SW480 (cell line): ENCODE measurements at regions not wholly inside any gene's neighbourhood (a gene's known extent, or its start where the extent isn't known, plus 50 kb on each side); places are given as distances from the start of the nearest gene placed in this dataset.

Source experiments
- DNase-seq: peaks from one replicate; pipeline ENCODE4 v3.0.0-alpha.2; 2016; ENCODE audit warnings: low spot score

GRCh38 chr14:82047777-82048470, 514.3 kb upstream of the SEL1L start:
- no peak for DNase-seq

DNA sequence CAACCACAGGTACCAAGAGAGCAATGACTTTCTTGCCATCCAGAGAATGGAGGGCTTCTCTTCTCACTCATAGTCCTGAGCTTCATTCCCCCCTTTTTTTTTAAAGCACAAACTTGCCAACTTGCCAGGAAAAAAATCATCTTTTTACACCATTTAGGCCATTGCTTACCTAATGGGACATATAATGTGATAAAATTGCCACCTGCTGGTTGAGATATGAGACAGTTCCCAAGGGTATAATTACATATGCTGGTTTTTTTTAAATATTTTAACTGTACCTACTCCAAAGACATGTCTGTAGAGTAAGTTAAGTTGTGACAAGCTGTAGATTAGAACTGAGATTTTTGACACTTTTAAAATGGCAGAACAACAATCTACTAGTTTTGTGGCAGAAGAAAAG, 519.1 kb upstream of the SEL1L start:
- DNase-seq: no peak

- DNase-seq: no peak
Observed at GRCh38 chr14:82055515-82056115, 522.0 kb upstream of the SEL1L start.

- DNase-seq: no peak
Observed at GRCh38 chr14:82060219-82060618, 526.6 kb upstream of the SEL1L start.

DNA sequence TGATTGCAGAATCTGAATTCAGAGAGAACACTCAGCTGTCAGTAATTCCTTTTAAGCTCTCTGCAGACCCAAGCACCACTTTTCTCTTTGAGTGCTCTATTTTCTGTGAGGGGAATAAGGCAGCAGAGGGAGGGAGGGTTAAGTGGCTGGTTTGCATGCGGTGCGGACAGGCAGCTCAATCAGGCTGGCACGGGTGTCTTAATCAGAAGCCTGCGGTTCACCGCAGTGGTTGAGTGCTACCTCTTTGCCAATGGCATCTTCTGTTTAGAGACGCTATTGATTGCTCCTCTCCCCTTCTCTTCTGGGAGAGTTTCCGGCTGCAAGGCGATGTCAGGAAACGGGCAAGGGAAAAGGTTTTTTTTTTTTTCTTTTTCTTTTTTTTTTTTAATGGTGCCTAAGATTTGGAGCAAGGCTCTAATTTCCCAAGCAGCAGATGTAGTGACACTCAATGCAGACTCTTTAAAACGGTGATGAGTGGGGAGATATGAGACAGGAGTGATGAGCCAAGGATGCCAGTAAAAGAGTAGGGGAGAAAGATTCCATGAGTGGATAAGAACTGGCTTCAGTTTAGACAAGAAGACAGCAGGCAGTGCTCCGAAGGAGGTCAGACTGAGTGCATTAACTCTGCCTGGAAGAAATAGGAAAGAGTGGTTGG, 533.7 kb upstream of the SEL1L start:
- no peak for DNase-seq

GRCh38 chr14:82070040-82070439, 536.4 kb upstream of the SEL1L start:
- DNase-seq: no peak

DNA sequence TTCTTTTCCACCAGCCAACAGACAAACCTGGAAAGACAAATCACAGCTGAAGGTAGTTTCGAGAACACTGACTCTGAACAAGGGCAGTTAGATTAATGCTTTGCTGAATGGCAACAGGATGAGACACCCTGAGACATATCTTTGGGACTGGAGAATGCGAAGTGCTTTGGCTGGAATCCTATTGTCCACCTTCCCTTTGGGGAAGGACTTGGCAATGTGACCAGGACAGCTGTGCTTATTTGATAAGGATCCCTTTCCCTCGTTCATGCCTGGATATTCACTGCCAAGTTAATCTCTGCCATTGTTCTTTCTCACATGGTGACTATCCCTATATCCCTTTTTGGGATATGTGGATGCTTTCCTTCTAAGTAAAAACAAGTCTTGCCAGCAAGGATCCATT, 537.1 kb upstream of the SEL1L start:
- no peak for DNase-seq

GRCh38 chr14:82073547-82073946, 539.9 kb upstream of the SEL1L start:
- no peak for DNase-seq

DNA sequence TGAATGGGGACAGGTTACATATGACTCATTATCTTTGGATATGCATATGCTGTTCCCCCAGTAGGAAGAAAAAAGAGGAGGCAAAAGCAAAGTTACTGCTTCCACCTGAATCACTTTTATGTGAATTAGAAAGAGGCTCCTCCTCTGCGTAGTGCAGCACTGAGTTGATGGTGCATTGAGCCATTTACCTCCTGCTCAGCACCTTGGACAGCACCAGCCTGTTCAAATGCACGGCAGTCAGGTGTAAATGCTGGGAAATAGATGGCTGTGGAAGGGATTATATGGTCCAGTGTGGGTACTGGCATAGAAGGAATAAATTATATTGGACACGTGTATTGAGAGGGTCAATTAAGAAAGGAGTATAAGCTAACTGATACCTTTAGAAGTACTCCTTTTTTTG, 541.9 kb upstream of the SEL1L start:
- peak; percentile 17 for DNase-seq

DNA sequence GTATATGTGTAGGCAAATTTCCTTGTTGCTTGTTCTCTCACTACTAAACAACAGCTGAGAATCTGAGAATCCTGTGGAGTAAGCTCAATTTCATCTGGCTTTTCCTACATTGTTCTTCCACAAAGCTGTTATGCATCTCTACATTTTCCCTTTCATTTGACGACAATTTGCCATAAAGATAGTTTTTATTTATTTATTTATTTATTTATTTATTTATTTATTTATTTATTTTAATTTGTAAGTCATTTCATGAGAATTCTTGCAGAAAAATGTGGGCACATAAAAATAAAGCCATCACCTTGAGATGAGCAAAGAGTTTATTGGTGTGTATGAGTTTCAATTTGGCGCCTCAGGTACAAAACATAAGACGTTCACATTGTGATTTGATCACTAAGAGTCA, 545.9 kb upstream of the SEL1L start:
- DNase-seq: no peak

DNA sequence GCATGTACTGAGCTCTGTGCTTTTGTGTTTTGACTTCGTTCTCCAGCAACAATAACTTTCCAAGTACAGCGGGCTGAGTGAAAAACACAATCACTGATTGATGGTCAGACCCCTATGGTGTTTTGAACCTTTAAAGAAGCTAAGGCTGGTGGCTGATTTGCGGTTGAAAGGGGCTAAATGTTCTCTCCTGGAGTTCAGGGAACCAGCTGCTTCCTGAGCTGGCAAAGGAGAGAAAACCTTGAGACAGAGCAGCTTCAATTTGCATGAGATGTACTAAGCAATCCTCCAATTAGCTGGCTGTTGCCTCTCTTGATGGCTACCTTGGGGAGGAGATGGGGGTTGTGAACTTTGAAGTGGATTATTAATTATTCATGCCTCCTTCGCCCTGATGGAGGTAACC, 546.7 kb upstream of the SEL1L start:
- DNase-seq: no peak

GRCh38 chr14:82084813-82085212, 551.2 kb upstream of the SEL1L start:
- DNase-seq: no peak

GRCh38 chr14:82091097-82091496, 557.4 kb upstream of the SEL1L start:
- DNase-seq: no peak

- no peak for DNase-seq
Observed at GRCh38 chr14:82094829-82095345, 561.2 kb upstream of the SEL1L start.

DNA sequence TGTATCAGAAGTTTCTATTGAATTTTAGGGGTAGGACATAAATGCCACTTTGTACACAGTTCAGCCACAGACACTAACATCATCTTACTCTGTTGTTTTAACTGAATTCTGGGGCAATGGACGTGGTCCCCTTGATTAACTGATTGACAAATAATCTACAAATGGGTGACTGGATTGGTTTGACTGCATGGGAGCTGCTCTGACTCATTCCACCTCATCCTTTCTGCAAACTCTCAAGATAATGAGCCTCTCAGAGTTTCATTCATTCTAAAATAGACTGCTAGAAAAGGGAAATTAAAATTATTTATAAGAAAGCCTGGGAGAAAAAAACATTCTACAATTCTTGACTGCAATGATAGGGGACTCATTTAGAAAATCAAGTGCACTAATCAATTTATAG, 570.4 kb upstream of the SEL1L start:
- DNase-seq: no peak

DNA sequence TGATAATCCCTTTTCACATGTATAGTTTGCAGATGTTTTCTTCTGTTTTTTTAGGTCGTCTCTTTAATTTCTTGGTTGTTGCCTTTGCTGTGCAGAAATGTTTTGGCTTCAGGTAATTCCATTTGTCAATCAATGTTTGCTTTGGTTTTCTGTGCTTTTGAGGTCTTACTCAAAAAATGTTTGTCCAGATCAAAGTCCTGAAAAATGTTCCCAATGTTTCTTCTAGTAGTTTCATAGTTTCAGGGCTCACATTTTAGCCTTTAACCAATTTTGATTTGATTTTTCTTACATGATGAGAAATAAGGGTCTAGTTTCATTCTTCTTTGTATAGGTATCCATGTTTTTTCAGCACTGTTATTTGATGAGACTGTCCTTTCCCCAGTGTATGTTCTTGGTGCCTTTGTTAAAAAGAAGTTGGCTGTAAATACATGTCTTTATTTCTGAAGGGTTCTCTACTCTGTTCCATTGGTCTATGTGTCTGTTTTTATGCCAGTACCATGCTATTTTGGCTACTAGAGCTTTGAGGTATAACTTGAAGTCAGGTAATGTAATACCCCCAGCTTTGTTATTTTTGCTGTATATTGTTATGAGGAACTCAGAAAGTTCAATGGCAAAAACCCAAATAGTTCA, 578.7 kb upstream of the SEL1L start:
- no peak for DNase-seq

DNA sequence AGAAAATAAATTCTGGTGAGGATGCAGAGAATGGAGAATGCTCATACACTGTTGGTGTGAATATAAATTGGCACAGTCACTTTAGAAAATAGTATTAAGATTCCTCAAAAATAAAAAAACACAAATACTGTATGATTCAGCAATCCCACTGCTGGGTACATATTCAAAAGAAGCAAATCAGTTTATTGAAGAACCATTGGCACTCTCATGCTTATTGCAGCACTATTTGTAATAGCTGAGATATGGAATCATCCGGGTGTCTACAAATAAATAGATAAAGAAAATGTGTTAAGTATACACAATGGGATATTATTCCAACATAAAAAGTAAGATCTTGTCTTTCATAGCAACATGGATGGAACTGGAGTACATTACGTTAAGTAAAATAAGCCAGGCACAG, 579.4 kb upstream of the SEL1L start:
- no peak for DNase-seq

DNA sequence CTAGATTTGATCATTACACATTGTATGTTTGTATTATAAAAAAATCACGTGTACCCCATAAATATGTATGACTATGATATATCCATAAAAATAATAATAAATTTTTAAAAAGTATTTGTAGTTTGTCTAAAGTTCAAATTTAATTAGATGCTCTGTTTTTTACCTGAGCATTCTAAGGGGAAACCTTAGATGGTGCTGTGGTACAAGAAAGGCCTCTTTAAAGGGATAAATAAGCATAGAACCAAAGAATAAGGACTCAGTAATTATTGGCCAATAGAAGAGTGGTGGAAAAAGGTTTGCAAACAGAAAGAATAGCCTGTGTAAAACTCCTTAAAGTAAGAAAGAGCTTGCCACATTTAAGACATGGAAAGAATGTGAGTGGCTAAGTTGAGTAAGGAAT, 580.1 kb upstream of the SEL1L start:
- no peak for DNase-seq

DNA sequence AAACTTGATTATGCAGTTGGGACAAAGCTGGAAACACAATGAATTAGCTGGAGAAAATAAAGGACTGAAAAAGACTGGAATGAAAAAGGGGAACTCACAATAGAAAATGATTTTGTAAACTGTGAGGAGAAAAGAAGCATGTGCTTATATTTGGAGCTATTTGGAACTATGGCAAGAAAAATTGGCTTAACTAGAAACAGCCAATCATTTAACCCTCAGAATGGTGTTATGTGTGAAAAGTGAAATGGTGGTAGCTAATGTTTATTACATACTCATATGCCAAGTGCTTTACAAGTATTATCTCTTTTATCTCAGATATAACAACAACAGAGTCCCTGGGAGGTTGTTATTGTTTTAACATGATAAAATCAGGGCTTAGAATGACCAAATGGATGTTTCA, 583.1 kb upstream of the SEL1L start:
- no peak for DNase-seq

DNA sequence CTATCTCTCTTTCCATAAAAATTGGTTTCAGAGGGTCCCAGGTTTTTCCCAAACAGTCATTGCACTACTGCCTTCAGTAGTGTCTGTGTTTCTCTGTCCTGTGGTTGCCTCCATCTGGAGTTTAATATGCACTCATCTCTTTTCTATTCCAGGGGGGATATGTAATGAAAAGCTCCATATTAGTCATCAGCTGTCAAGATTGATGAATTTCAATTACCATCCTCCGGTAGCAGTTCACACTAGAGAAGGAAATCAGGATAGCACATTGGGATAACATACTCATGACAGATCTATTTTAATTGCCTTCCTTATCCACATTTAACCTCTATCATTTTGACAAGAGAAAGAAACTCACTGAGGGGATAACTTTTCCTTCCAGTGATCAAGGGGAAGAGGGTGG, 589.0 kb upstream of the SEL1L start:
- no peak for DNase-seq

DNA sequence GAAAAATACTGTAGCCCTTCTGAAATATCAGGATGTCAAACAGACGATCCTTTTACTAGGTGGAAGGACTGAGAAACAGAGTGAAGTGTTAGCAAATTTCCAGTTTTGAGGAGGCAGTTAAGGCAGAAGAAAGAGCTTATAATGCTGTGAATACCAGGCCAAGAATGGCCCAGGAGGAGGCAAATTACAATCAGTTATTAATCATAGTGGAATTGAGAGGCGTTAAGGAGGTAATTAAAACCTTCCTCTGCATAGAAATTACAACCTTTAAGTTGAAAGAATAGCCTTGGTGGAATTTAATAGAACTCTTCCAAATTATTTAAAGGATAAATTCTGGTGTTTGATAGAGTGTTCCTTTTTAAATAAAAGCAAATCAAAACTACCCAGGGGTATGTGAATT, 590.9 kb upstream of the SEL1L start:
- no peak for DNase-seq

- DNase-seq: no peak
Observed at GRCh38 chr14:82126006-82126405, 592.4 kb upstream of the SEL1L start.

DNA sequence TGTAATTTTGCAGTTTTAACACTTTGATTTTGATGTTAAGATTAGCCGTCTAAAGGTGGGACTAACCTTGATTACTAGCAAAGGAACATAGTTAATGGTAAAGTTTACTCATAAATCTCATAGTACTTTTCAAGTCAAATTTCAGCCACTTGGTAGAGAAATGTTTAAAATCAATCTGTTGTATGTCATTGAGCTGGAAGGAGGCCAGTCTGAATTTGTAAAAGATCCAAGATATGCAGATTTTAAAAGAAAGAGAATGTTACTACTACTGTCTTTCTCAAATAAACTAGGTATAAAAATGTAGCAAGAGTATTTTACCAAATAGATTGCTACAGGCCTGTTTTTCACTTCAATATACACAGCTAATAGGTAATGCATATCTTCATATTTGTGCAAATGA, 600.8 kb upstream of the SEL1L start:
- no peak for DNase-seq
